GM12878 (cell line): ENCODE measurements at regions not wholly inside any gene's neighbourhood (a gene's known extent, or its start where the extent isn't known, plus 50 kb on each side); places are given as distances from the start of the nearest gene placed in this dataset.

ENCODE experiments used
- ATAC-seq: fragments of 200-7000 bp; cut with Tn5 transposase; 3 replicates; pipeline ENCODE4 v1.9.1; 2020; ENCODE audit warnings: mild to moderate bottlenecking, moderate library complexity
- BruUV-seq: library from RNA; stranded (reverse); fragments of 400-500 nt; replicated peaks from 2 replicates; lab custom pipeline; 2021; lab: Mats Ljungman, UMichigan
- CTCF ChIA-PET: fragments of 300-600 bp; sonication (Branson Sonifier 250); formaldehyde crosslinking; extraction: SDS; loops from one replicate; lab custom pipeline; 2021; ENCODE audit warnings: inconsistent platforms; lab: Yijun Ruan, JAX
- POLR2A ChIA-PET: fragments of 350-600 bp; formaldehyde crosslinking; extraction: SDS; loops from one replicate; lab custom pipeline; 2021; ENCODE audit warnings: inconsistent platforms; lab: Charles Lee
- RAD21 ChIA-PET: fragments of 300-600 bp; sonication (Branson Sonifier 250); formaldehyde crosslinking; loops from one replicate; lab custom pipeline; 2023; ENCODE audit warnings: antibody characterized with exemption; ENCODE audit not compliant: unreplicated experiment; lab: Charles Lee
- SMC1A ChIA-PET: fragments of 300-600 bp; sonication (Branson Sonifier 250); formaldehyde crosslinking; loops from one replicate; lab custom pipeline; 2023; ENCODE audit not compliant: unreplicated experiment, uncharacterized antibody; lab: Charles Lee
- DNase-seq: peaks from one replicate; pipeline ENCODE4 v3.0.0-alpha.2; 2011; ENCODE audit warnings: low read depth, low spot score
- FAIRE-seq: peaks from 3 replicates; lab custom pipeline; 2011; peaks lifted over from hg19 to GRCh38; lab: Jason Lieb, UNC
- H2AFZ ChIP-seq: 2 replicates; pipeline ENCODE4 v1.6.0; 2011; ENCODE audit warnings: low read depth, low read length, control low read depth; ENCODE audit not compliant: control insufficient read depth
- H3K27ac ChIP-seq: 2 replicates; pipeline ENCODE4 v1.5.1; 2011; ENCODE audit warnings: control low read depth; ENCODE audit not compliant: control insufficient read depth, insufficient read depth
- H3K27me3 ChIP-seq, 2 experiments: replicated peaks in 1 of 2; 2 replicates each; pipeline versions ENCODE4 v1.6.0 to v1.6.1; 2011; ENCODE audit warnings: low read length in 1 of 2; ENCODE audit not compliant: control insufficient read depth in 2 of 2, insufficient read depth in 2 of 2
- H3K36me3 ChIP-seq, 2 experiments: 2 replicates each; pipeline ENCODE4 v1.5.1; 2011; ENCODE audit warnings: low read length in 1 of 2; ENCODE audit not compliant: control insufficient read depth in 2 of 2, insufficient read depth in 2 of 2
- H3K4me1 ChIP-seq: 2 replicates; pipeline ENCODE4 v1.6.1; 2011; ENCODE audit warnings: mild to moderate bottlenecking, low read length, moderate library complexity, mixed read lengths; ENCODE audit not compliant: control insufficient read depth, insufficient read depth
- H3K4me2 ChIP-seq: 2 replicates; pipeline ENCODE4 v1.6.0; 2011; ENCODE audit warnings: control low read depth; ENCODE audit not compliant: control insufficient read depth, insufficient read depth
- H3K4me3 ChIP-seq: fragments of 200-600 bp; sonication (generic); 2 replicates; pipeline ENCODE4 v1.5.1; 2016
- H3K79me2 ChIP-seq: 2 replicates; pipeline ENCODE4 v1.6.0; 2011; ENCODE audit warnings: low read length; ENCODE audit not compliant: control insufficient read depth, insufficient read depth
- H3K9ac ChIP-seq: 2 replicates; pipeline ENCODE4 v1.8.0; 2011; ENCODE audit warnings: low read length, control low read depth, mixed read lengths; ENCODE audit not compliant: control insufficient read depth, insufficient read depth
- H3K9me3 ChIP-seq: replicated peaks from 3 replicates; pipeline ENCODE4 v1.5.1; 2011; ENCODE audit warnings: mild to moderate bottlenecking, low read length; ENCODE audit not compliant: control insufficient read depth, insufficient read depth
- H4K20me1 ChIP-seq: 2 replicates; pipeline ENCODE4 v1.6.0; 2011; ENCODE audit not compliant: control insufficient read depth, insufficient read depth
- CBFB ChIP-seq: IDR thresholded peaks from 2 replicates; pipeline ENCODE4 v1.6.1; 2016; ENCODE audit warnings: antibody characterized with exemption, low read depth
- E2F8 ChIP-seq: fragments of 450-650 bp; IDR thresholded peaks from 2 replicates; pipeline ENCODE4 v1.6.1; 2018; ENCODE audit warnings: mild to moderate bottlenecking, low read depth, moderate library complexity; ENCODE audit not compliant: partially characterized antibody
- NFYB ChIP-seq: IDR thresholded peaks from 2 replicates; pipeline ENCODE4 v1.6.1; 2011; ENCODE audit warnings: low read depth, mild to moderate bottlenecking, low read length, improper control_type of control experiment, moderate library complexity; ENCODE audit not compliant: insufficient read depth
- NR2C2 ChIP-seq: IDR thresholded peaks from 2 replicates; pipeline ENCODE4 v1.6.1; 2011; ENCODE audit warnings: borderline replicate concordance, low read depth; ENCODE audit not compliant: control insufficient read depth, insufficient read length
- RELA ChIP-seq: fragments of 450-650 bp; IDR thresholded peaks from 2 replicates; pipeline ENCODE4 v1.8.0; 2014; ENCODE audit warnings: borderline replicate concordance; ENCODE audit not compliant: partially characterized antibody
- in situ Hi-C: fragments of 300-500 bp; cut with MboI; formaldehyde crosslinking; loops from 9 replicates; pipeline ENCODE4 v1.14.3; 2018; ENCODE audit warnings: mixed read lengths
- intact Hi-C: fragments of 100-400 bp; cut with micrococcal nuclease; formaldehyde crosslinking; loops from one replicate; pipeline ENCODE4 v1.14.2; 2022; ENCODE audit not compliant: unreplicated experiment
- TF ChIP-seq, protein P1 (sequence below): IDR thresholded peaks from 2 replicates; pipeline ENCODE4 v1.6.1; 2011; ENCODE audit warnings: borderline replicate concordance, low read depth, mild to moderate bottlenecking, moderate library complexity, mixed read lengths, low read length; ENCODE audit not compliant: insufficient read depth; ENCODE audit errors: extremely low read length

GRCh38 chr4:117467404-117467803 lies 382.0 kb upstream of the TRAM1L1 start (continued):
- no peak for TF ChIP-seq E2F8
- no peak for TF ChIP-seq NFYB
- TF ChIP-seq, protein P1, sequence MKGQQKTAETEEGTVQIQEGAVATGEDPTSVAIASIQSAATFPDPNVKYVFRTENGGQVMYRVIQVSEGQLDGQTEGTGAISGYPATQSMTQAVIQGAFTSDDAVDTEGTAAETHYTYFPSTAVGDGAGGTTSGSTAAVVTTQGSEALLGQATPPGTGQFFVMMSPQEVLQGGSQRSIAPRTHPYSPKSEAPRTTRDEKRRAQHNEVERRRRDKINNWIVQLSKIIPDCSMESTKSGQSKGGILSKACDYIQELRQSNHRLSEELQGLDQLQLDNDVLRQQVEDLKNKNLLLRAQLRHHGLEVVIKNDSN, result no peak

- ChIA-PET CTCF (interaction anchor here (0.6 kb wide), 1 partner anchor 74 kb away, joined by 3 read pairs; no protein-coding TSS in a partner anchor), SMC1A (interaction anchor here (0.6 kb wide), 1 partner anchor 1324 kb away, joined by 3 read pairs; no protein-coding TSS in a partner anchor), RAD21 (no interaction called here), POLR2A (no interaction called here)
- Histone ChIP-seq H3K9me3 (no peaks in the 10 kb centered on the region), H3K9ac (no peak overlapping the region), H3K4me2 (no peak overlapping the region), H3K79me2 (no peaks in the 10 kb centered on the region), H3K4me3 (no peak overlapping the region), H4K20me1 (no peaks in the 10 kb centered on the region), H3K27ac (no peak overlapping the region), H2AFZ (no peak overlapping the region), H3K36me3 (no peaks in the 10 kb centered on the region), H3K4me1 (no peaks in the 10 kb centered on the region), H3K27me3 (no peaks in the 10 kb centered on the region)
- ATAC-seq (no peak), DNase-seq (no peak), FAIRE-seq (no peak)
- no peak for TF ChIP-seq NR2C2
- no peak for TF ChIP-seq RELA
- no peak for TF ChIP-seq CBFB
- intact Hi-C loops (no loop called here), in situ Hi-C loops (no loop called here)
- BruUV-seq, result no TSS peak
These were observed 389.6 kb upstream of the TRAM1L1 start for GRCh38 chr4:117474987-117475386.
